ENCODE measurements at regions not wholly inside any gene's neighbourhood (a gene's known extent, or its start where the extent isn't known, plus 50 kb on each side); places are given as distances from the start of the nearest gene placed in this dataset.

- TF ChIP-seq, protein P1, sequence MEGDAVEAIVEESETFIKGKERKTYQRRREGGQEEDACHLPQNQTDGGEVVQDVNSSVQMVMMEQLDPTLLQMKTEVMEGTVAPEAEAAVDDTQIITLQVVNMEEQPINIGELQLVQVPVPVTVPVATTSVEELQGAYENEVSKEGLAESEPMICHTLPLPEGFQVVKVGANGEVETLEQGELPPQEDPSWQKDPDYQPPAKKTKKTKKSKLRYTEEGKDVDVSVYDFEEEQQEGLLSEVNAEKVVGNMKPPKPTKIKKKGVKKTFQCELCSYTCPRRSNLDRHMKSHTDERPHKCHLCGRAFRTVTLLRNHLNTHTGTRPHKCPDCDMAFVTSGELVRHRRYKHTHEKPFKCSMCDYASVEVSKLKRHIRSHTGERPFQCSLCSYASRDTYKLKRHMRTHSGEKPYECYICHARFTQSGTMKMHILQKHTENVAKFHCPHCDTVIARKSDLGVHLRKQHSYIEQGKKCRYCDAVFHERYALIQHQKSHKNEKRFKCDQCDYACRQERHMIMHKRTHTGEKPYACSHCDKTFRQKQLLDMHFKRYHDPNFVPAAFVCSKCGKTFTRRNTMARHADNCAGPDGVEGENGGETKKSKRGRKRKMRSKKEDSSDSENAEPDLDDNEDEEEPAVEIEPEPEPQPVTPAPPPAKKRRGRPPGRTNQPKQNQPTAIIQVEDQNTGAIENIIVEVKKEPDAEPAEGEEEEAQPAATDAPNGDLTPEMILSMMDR (IDR thresholded peaks at IDR 0.05), result no peak
- TF ChIP-seq POLR2AphosphoS5 (IDR thresholded peaks at IDR 0.05) (no peak), POLR2A (IDR thresholded peaks at IDR 0.05) (no peak), EP300 (IDR thresholded peaks at IDR 0.05) (no peak)
These were observed 187.1 kb downstream of the FOXO1 start for GRCh38 chr13:40479196-40479845.
